Osteocyte (in vitro differentiated cells): ENCODE measurements at regions not wholly inside any gene's neighbourhood (a gene's known extent, or its start where the extent isn't known, plus 50 kb on each side); places are given as distances from the start of the nearest gene placed in this dataset.

Experiments
- DNase-seq: peaks from one replicate; pipeline ENCODE4 v3.0.0; 2021; ENCODE audit warnings: mixed read lengths; ENCODE audit not compliant: unreplicated experiment; ENCODE audit errors: extremely low spot score
- H3K27ac Mint-ChIP-seq: one replicate; pipeline ENCODE4 v1.8.0; 2021; ENCODE audit warnings: mild to moderate bottlenecking, mixed read lengths; ENCODE audit not compliant: unreplicated experiment
- H3K27me3 Mint-ChIP-seq: one replicate; pipeline ENCODE4 v1.8.0; 2021; ENCODE audit warnings: mixed read lengths; ENCODE audit not compliant: unreplicated experiment
- H3K36me3 Mint-ChIP-seq: one replicate; pipeline ENCODE4 v1.8.0; 2021; ENCODE audit warnings: mixed read lengths; ENCODE audit not compliant: unreplicated experiment
- H3K4me1 Mint-ChIP-seq: one replicate; pipeline ENCODE4 v1.8.0; 2021; ENCODE audit warnings: mixed read lengths; ENCODE audit not compliant: unreplicated experiment
- H3K4me3 Mint-ChIP-seq: one replicate; pipeline ENCODE4 v1.8.0; 2021; ENCODE audit warnings: mild to moderate bottlenecking, moderate library complexity, mixed read lengths; ENCODE audit not compliant: unreplicated experiment
- H3K9me3 Mint-ChIP-seq: one replicate; pipeline ENCODE4 v1.8.0; 2021; ENCODE audit warnings: mixed read lengths; ENCODE audit not compliant: unreplicated experiment
- TF ChIP-seq, protein P1 (sequence below): fragments of 200-600 bp; sonication (generic); IDR thresholded peaks from 2 replicates; pipeline ENCODE4 v1.5.0; 2021; ENCODE audit warnings: antibody characterized with exemption, mild to moderate bottlenecking, moderate library complexity

DNA sequence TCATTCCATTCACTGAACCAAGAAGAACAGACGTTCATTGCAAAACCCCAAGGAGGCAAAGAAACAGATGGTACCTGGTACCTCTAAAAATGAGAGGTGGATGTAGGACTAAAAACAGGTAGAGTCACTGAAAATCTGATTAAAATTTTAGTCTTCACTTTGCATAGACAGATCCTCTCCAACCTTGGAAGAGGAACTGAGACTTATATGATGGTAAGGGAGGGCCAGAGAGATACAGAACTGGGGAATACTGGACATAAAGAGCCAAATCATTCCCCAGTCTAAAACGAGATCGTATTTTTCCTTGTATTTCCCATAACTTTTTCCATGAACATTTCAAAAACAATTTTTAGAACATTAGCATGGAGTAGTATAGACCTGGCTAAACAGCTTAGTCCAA, 59.7 kb upstream of the SPOPL start:
- Mint-ChIP-seq H3K9me3 (no peaks in the 10 kb centered on the region), H3K36me3 (no peaks in the 10 kb centered on the region), H3K27me3 (no peaks in the 10 kb centered on the region), H3K4me3 (no peak overlapping the region), H3K27ac (no peak overlapping the region), H3K4me1 (peaks cover 2% of the 10 kb centered on the region)
- DNase-seq, result no peak
- TF ChIP-seq, protein P1, sequence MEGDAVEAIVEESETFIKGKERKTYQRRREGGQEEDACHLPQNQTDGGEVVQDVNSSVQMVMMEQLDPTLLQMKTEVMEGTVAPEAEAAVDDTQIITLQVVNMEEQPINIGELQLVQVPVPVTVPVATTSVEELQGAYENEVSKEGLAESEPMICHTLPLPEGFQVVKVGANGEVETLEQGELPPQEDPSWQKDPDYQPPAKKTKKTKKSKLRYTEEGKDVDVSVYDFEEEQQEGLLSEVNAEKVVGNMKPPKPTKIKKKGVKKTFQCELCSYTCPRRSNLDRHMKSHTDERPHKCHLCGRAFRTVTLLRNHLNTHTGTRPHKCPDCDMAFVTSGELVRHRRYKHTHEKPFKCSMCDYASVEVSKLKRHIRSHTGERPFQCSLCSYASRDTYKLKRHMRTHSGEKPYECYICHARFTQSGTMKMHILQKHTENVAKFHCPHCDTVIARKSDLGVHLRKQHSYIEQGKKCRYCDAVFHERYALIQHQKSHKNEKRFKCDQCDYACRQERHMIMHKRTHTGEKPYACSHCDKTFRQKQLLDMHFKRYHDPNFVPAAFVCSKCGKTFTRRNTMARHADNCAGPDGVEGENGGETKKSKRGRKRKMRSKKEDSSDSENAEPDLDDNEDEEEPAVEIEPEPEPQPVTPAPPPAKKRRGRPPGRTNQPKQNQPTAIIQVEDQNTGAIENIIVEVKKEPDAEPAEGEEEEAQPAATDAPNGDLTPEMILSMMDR, result no peak

DNA sequence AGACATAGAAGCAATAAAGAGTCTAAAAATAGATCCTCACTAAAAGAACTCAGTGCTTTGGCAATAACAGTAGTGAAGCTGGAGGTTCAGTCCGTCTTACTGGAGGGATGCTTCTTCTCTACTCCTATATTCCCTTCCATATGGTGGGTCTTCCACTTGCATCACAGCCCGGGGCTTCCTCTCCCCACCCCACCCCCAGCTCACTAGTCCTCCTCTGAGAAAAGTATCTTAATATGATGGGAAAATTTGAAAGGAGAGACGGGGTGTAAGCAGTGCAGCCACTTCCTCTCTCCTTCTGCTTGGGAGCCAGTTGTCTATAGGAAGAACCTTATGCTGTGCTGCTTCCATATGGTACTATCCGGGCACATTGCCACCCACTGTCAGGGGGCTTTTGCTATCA, 57.2 kb upstream of the SPOPL start:
- H3K4me3 Mint-ChIP-seq, result no peak overlapping the region
- H3K27ac Mint-ChIP-seq, result no peak overlapping the region
- H3K36me3 Mint-ChIP-seq, result no peaks in the 10 kb centered on the region
- no peaks in the 10 kb centered on the region for H3K27me3 Mint-ChIP-seq
- TF ChIP-seq, protein P1, result no peak
- H3K4me1 Mint-ChIP-seq, result peaks cover 2% of the 10 kb centered on the region
- no peaks in the 10 kb centered on the region for H3K9me3 Mint-ChIP-seq
- DNase-seq, result no peak

DNA sequence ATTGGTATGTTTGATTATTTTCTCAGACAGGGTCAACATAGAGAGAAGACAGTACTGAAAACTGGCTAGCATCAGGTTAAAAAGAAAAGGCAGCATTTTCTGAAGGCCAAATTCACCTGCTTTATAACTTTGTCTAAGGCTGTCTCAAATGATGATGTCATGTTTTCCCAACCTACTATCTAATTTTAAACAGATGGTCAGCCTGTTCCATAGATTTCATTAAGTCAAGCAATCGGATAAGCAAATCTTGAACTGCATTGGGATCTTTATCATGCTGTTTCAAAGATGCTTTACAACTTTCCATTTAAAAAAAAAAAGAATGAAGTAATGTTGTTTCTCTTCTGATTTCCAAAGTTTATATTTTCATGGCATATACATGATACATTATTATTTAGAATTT, 56.3 kb upstream of the SPOPL start:
- Mint-ChIP-seq H3K4me1 (peaks cover 2% of the 10 kb centered on the region), H3K27me3 (no peaks in the 10 kb centered on the region), H3K4me3 (no peak overlapping the region), H3K36me3 (no peaks in the 10 kb centered on the region), H3K9me3 (no peaks in the 10 kb centered on the region), H3K27ac (no peak overlapping the region)
- no peak for DNase-seq
- TF ChIP-seq, protein P1, result no peak

DNA sequence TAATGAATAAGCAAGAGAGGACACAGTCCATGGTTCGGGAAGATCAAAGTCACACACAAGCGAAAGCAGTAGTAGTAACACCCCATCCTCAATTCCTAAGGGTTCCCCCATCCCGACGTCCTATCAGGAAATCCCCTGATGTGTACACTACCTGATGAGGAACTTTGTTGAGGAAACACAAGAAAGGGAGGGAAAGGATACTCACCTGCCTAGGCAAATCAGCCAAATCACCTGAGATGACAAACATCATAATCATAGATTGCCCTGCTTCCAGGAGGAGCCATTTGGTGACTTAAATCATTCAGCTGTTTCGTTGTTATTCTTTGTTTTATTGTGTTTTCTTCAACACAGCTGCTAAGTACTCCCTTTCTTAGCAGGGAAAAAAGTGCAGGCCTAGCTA, 55.5 kb upstream of the SPOPL start:
- Mint-ChIP-seq H3K27me3 (no peaks in the 10 kb centered on the region), H3K36me3 (no peaks in the 10 kb centered on the region), H3K9me3 (no peaks in the 10 kb centered on the region), H3K4me3 (no peak overlapping the region), H3K4me1 (no peaks in the 10 kb centered on the region), H3K27ac (no peak overlapping the region)
- DNase-seq, result no peak
- TF ChIP-seq, protein P1, result no peak

DNA sequence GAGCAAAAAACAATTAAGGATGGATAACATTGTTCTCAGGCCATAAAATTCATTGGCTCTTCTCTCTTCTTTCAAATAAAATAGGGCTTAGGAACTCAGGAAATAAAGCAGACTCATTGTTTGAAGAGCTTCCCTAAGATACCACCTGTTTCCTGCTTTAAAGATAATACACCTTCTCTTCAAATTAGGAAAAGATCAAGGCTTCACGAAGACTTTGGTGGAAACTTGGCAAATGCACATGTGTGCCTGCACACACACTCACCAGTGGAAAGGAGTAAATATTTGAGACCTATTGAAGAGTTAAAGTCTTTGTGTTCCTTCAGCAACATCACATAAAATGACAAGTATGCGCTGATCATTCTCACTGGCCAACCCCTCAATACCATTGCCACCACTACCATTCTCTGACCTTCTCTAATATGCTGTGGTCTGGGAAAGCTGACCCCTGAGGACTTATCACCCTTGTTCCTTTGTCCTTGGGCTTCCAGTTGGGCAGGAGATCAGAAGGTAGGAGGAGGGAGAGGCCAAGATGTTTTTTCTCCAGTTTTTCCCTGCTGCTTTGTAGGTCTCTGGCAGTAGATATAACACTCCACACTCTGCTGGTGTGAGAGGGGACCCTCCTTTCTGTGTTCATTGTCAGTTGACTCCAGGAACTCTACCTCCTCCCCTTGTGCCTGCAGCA, 53.5 kb upstream of the SPOPL start:
- H3K9me3 Mint-ChIP-seq, result no peaks in the 10 kb centered on the region
- H3K4me3 Mint-ChIP-seq, result no peak overlapping the region
- DNase-seq, result no peak
- H3K27ac Mint-ChIP-seq, result no peak overlapping the region
- TF ChIP-seq, protein P1, result no peak
- H3K36me3 Mint-ChIP-seq, result no peaks in the 10 kb centered on the region
- no peaks in the 10 kb centered on the region for H3K27me3 Mint-ChIP-seq
- H3K4me1 Mint-ChIP-seq, result peaks cover 3% of the 10 kb centered on the region
